Lower leg skin (tissue), 3 donors: ENCODE measurements at regions not wholly inside any gene's neighbourhood (a gene's known extent, or its start where the extent isn't known, plus 50 kb on each side); places are given as distances from the start of the nearest gene placed in this dataset.

ENCODE experiments used
- POLR2A ChIP-seq, 2 donors: fragments of 450-650 bp; IDR thresholded peaks; one replicate each; pipeline ENCODE4 v1.6.1; 2016 to 2017; ENCODE audit warnings: antibody characterized with exemption in 2 of 2, mild to moderate bottlenecking in 1 of 2, moderate library complexity in 1 of 2
- TF ChIP-seq, protein P1 (sequence below), 3 donors: fragments of 450-650 bp; IDR thresholded peaks; one replicate each; pipeline ENCODE4 v1.5.1; 2016; ENCODE audit warnings: antibody characterized with exemption in 3 of 3, mild to moderate bottlenecking in 3 of 3, moderate library complexity in 2 of 3

DNA sequence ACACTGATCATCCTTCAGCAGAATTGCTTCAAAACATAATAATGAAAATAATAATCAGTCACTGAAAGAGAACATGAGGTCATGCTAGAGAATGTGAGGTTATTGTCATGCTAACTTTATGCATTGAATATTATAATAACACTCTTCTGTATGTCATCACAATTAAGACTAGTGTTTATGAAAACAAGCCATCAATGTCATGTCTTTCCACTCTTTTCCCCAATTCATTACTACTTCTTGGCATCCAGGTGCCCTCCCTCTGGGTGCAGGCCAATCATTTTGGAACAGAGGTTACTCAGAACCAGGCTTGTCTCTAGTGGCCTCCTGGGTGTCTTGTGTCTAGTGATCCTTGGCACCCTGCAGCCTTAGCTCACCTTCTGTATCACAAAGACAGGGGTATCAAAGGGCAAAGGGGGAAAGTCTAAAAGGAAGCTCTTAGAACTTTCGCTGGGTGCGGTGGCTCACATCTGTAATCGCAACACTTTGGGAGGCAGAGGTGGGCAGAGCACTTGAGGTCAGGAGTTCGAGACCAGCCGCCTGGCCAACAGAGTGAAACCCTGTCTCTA is 217.6 kb upstream of the PIK3R1 start:
- TF ChIP-seq, protein P1, sequence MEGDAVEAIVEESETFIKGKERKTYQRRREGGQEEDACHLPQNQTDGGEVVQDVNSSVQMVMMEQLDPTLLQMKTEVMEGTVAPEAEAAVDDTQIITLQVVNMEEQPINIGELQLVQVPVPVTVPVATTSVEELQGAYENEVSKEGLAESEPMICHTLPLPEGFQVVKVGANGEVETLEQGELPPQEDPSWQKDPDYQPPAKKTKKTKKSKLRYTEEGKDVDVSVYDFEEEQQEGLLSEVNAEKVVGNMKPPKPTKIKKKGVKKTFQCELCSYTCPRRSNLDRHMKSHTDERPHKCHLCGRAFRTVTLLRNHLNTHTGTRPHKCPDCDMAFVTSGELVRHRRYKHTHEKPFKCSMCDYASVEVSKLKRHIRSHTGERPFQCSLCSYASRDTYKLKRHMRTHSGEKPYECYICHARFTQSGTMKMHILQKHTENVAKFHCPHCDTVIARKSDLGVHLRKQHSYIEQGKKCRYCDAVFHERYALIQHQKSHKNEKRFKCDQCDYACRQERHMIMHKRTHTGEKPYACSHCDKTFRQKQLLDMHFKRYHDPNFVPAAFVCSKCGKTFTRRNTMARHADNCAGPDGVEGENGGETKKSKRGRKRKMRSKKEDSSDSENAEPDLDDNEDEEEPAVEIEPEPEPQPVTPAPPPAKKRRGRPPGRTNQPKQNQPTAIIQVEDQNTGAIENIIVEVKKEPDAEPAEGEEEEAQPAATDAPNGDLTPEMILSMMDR (IDR thresholded peaks at IDR 0.05), result no peak
- TF ChIP-seq POLR2A (IDR thresholded peaks at IDR 0.05), result no peak
